WERI-Rb-1 (cell line): ENCODE measurements at regions not wholly inside any gene's neighbourhood (a gene's known extent, or its start where the extent isn't known, plus 50 kb on each side); places are given as distances from the start of the nearest gene placed in this dataset.

ENCODE experiments used
- DNase-seq: peaks from one replicate; pipeline ENCODE4 v3.0.0-alpha.2; 2020
- H3K27ac ChIP-seq: fragments of 250-450 bp; sonication (Bioruptor Pico); 2 replicates; pipeline ENCODE4 v1.5.1; 2020; ENCODE audit warnings: mild to moderate bottlenecking, moderate library complexity
- H3K27me3 ChIP-seq: fragments of 250-450 bp; sonication (Bioruptor Pico); 2 replicates; pipeline ENCODE4 v1.5.1; 2021; ENCODE audit warnings: mild to moderate bottlenecking, low read depth, moderate library complexity; ENCODE audit not compliant: insufficient read depth, severe bottlenecking
- H3K36me3 ChIP-seq: fragments of 250-450 bp; sonication (Bioruptor Pico); 2 replicates; pipeline ENCODE4 v1.5.1; 2020; ENCODE audit warnings: mild to moderate bottlenecking, moderate library complexity
- H3K4me3 ChIP-seq: 2 replicates; pipeline ENCODE4 v1.5.1; 2011; ENCODE audit warnings: low read depth, mild to moderate bottlenecking, control low read depth, low read length
- H3K9me3 ChIP-seq: fragments of 250-450 bp; sonication (Bioruptor Pico); 2 replicates; pipeline ENCODE4 v1.5.1; 2021; ENCODE audit warnings: mild to moderate bottlenecking, moderate library complexity; ENCODE audit not compliant: severe bottlenecking
- CTCF ChIP-seq: IDR thresholded peaks from 2 replicates; pipeline ENCODE4 v1.5.1; 2011; ENCODE audit warnings: low read depth, mild to moderate bottlenecking, control low read depth, inconsistent platforms, low read length

- Histone ChIP-seq H3K36me3 (no peaks in the 10 kb centered on the region), H3K27me3 (no peaks in the 10 kb centered on the region), H3K4me3 (no peak overlapping the region), H3K27ac (no peak overlapping the region), H3K9me3 (no peaks in the 10 kb centered on the region)
- DNase-seq = no peak
- no peak for TF ChIP-seq CTCF
Measured at GRCh38 chr13:68170961-68171360, 940.8 kb upstream of the PCDH9 start.

GRCh38 chr13:68168448-68168847 is 938.3 kb upstream of the PCDH9 start:
- Histone ChIP-seq H3K27me3 (no peaks in the 10 kb centered on the region), H3K4me3 (no peak overlapping the region), H3K36me3 (no peaks in the 10 kb centered on the region), H3K27ac (no peak overlapping the region), H3K9me3 (no peaks in the 10 kb centered on the region)
- TF ChIP-seq CTCF = no peak
- DNase-seq = no peak

GRCh38 chr13:68160466-68160865 is 930.3 kb upstream of the PCDH9 start:
- no peak for TF ChIP-seq CTCF
- no peaks in the 10 kb centered on the region for H3K9me3 ChIP-seq
- H3K36me3 ChIP-seq = no peaks in the 10 kb centered on the region
- no peak overlapping the region for H3K4me3 ChIP-seq
- H3K27ac ChIP-seq = no peak overlapping the region
- no peak for DNase-seq
- no peaks in the 10 kb centered on the region for H3K27me3 ChIP-seq

- no peak for DNase-seq
- H3K4me3 ChIP-seq = no peak overlapping the region
- H3K27me3 ChIP-seq = no peaks in the 10 kb centered on the region
- H3K9me3 ChIP-seq = no peaks in the 10 kb centered on the region
- no peak for TF ChIP-seq CTCF
- H3K27ac ChIP-seq = no peak overlapping the region
- H3K36me3 ChIP-seq = no peaks in the 10 kb centered on the region
Measured at GRCh38 chr13:68152414-68152813, 922.3 kb upstream of the PCDH9 start.

GRCh38 chr13:68145852-68146251 is 915.7 kb upstream of the PCDH9 start:
- no peak for DNase-seq
- Histone ChIP-seq H3K36me3 (no peaks in the 10 kb centered on the region), H3K27ac (no peak overlapping the region), H3K27me3 (no peaks in the 10 kb centered on the region), H3K9me3 (no peaks in the 10 kb centered on the region), H3K4me3 (no peak overlapping the region)
- TF ChIP-seq CTCF = no peak

- H3K27ac ChIP-seq = no peak overlapping the region
- H3K36me3 ChIP-seq = no peaks in the 10 kb centered on the region
- no peak for TF ChIP-seq CTCF
- DNase-seq = no peak
- H3K4me3 ChIP-seq = no peak overlapping the region
- H3K27me3 ChIP-seq = no peaks in the 10 kb centered on the region
- H3K9me3 ChIP-seq = no peaks in the 10 kb centered on the region
Measured at GRCh38 chr13:68128297-68128915, 898.3 kb upstream of the PCDH9 start.
